WI38 (cell line): ENCODE measurements at regions not wholly inside any gene's neighbourhood (a gene's known extent, or its start where the extent isn't known, plus 50 kb on each side); places are given as distances from the start of the nearest gene placed in this dataset.

Experiments used
- H3K4me3 ChIP-seq: 2 replicates; pipeline ENCODE4 v1.5.1; 2011; ENCODE audit warnings: low read depth, mild to moderate bottlenecking, control low read depth, low read length
- CTCF ChIP-seq: IDR thresholded peaks from 2 replicates; pipeline ENCODE4 v1.5.1; 2012; ENCODE audit warnings: low read depth, mild to moderate bottlenecking, control low read depth, low read length

DNA sequence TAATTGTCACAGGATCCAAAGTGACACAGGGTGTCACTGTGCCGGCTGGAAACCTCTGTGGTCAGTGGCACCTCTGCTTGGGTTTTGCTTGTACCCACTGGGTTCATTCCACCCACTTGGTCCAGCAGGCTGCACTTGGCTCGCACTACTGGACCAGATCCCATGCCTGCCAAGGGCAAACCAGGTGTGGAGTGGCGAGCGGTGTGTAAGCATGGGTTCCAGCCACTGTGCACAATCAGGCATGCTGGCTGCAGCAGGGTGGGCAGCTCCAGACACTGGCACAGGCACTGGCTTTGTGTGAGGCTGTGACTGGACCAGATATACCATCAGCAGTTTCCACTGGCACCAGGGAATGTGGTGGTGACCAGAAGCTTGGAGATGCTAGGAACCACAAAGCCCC lies 261.4 kb downstream of the KCNA4 start:
- H3K4me3 ChIP-seq = no peak overlapping the region
- TF ChIP-seq CTCF = no peak

- no peak overlapping the region for H3K4me3 ChIP-seq
- no peak for TF ChIP-seq CTCF
Observed at GRCh38 chr11:29751618-29752017, 265.2 kb downstream of the KCNA4 start.

- TF ChIP-seq CTCF = no peak
- no peak overlapping the region for H3K4me3 ChIP-seq
Observed at GRCh38 chr11:29750392-29750791, 266.4 kb downstream of the KCNA4 start.

DNA sequence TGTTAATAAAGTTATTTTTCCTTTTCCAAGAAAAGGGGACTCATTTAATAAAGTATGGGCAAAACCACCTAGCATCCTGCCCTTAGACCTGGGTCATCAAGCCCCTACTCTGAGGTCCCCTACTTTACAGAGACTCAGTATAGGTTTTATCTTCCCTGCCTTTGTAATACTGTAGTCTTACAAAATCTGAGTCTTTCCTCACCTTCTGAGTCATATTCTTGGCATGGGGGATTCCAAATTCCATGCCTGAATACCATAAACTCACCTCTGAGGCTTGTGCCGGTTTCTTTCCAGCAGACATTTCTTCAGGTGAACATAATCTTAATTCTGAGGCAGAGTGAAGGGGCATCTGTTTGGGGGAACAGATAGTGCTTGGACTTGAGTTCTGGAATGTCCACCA lies 282.5 kb downstream of the KCNA4 start:
- no peak overlapping the region for H3K4me3 ChIP-seq
- no peak for TF ChIP-seq CTCF

- TF ChIP-seq CTCF = no peak
- H3K4me3 ChIP-seq = no peak overlapping the region
Observed at GRCh38 chr11:29713831-29714320, 303.0 kb downstream of the KCNA4 start.

DNA sequence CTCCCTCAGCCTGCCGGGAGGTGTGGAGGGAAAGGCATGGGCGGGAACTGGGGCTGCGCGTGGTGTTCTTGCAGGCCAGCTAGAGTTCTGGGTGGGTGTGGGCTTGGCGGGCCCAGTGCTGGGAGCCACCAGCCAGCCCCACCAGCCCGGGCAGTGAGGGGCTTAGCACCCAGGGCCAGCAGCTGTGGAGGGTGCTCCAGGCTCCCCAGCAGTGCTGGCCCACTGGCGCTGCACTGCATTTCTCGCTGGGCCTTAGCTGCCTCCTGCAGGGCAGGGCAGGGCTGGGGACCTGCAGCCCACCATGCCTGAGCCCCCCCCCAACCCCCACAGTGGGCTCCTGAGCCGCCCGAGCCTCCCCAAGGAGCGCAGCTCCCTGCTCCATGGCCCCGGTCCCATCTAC lies 304.2 kb downstream of the KCNA4 start:
- H3K4me3 ChIP-seq = no peak overlapping the region
- no peak for TF ChIP-seq CTCF

DNA sequence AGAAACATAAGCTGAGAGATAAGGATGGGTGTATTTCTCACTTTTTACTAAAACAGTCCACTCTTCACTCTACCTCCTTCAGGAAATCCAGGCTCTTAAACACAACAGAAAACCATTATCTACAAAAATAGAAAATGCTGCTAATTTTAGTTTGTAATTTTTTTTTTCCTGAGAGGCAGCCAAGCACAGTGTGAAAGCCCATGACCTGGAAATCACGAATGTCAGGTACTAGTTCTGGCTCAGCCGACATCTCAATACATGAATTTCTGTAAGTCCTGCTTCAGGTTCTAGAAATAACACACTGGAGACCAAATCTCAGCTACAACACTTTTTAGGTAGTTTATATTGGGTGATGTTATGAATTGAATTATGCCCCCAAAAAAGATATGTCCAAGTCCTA lies 308.9 kb downstream of the KCNA4 start:
- no peak overlapping the region for H3K4me3 ChIP-seq
- TF ChIP-seq CTCF = no peak
